ENCODE measurements at regions not wholly inside any gene's neighbourhood (a gene's known extent, or its start where the extent isn't known, plus 50 kb on each side); places are given as distances from the start of the nearest gene placed in this dataset.

GRCh38 chrX:134716620-134717012 lies 58.3 kb upstream of the PLAC1 start:
- no peak for DNase-seq

- DNase-seq, result no peak
Observed at GRCh38 chrX:134715930-134716619, 57.8 kb upstream of the PLAC1 start.

GRCh38 chrX:134714633-134715110 lies 56.4 kb upstream of the PLAC1 start:
- no peak for DNase-seq

GRCh38 chrX:134713618-134714107 lies 55.4 kb upstream of the PLAC1 start:
- no peak for DNase-seq

- DNase-seq, result no peak
Observed at GRCh38 chrX:134712272-134712671, 54.0 kb upstream of the PLAC1 start.

- no peak for DNase-seq
Observed at GRCh38 chrX:134711135-134711921, 53.1 kb upstream of the PLAC1 start.
